ENCODE measurements at regions not wholly inside any gene's neighbourhood (a gene's known extent, or its start where the extent isn't known, plus 50 kb on each side); places are given as distances from the start of the nearest gene placed in this dataset.
"Not testable (repeated sequence)": the region's sequence is repeated elsewhere in the genome, so short reads cannot be mapped to it uniquely, and the experiment has no call there.

GRCh38 chr3:194873474-194873873 lies 187.8 kb downstream of the FAM43A start:
- not testable (repeated sequence) for H3K4me1 ChIP-seq (ENCODE audit: insufficient read depth); DNase-seq (ENCODE audit: extremely low spot score); H3K36me3 ChIP-seq (ENCODE audit: insufficient read depth); H3K4me3 ChIP-seq (ENCODE audit: low read depth, low read length); H3K27ac ChIP-seq (ENCODE audit: low read depth)
- WGBS = 95% methylated on average over 10 of the region's 10 CpGs

GRCh38 chr3:194874206-194874605 lies 188.5 kb downstream of the FAM43A start:
- DNase-seq (ENCODE audit: extremely low spot score) = no peak
- 83% methylated on average over 5 of the region's 5 CpGs for WGBS

GRCh38 chr3:194874783-194875182 lies 189.1 kb downstream of the FAM43A start:
- no peaks in the 10 kb centered on the region for H3K4me1 ChIP-seq (ENCODE audit: insufficient read depth)
- DNase-seq (ENCODE audit: extremely low spot score) = no peak
- no peak overlapping the region for H3K27ac ChIP-seq (ENCODE audit: low read depth)
- no peak overlapping the region for H3K4me3 ChIP-seq (ENCODE audit: low read depth, low read length)
- no peaks in the 10 kb centered on the region for H3K36me3 ChIP-seq (ENCODE audit: insufficient read depth)
- 97% methylated on average over 9 of the region's 9 CpGs for WGBS

More at GRCh38 chr3:194874206-194874605, 188.5 kb downstream of the FAM43A start:
- H3K36me3 ChIP-seq (ENCODE audit: insufficient read depth) = no peaks in the 10 kb centered on the region
- H3K27ac ChIP-seq (ENCODE audit: low read depth) = no peak overlapping the region
- H3K4me1 ChIP-seq (ENCODE audit: insufficient read depth) = no peaks in the 10 kb centered on the region
- H3K4me3 ChIP-seq (ENCODE audit: low read depth, low read length) = no peak overlapping the region

- Histone ChIP-seq H3K27ac (ENCODE audit: low read depth) (no peak overlapping the region), H3K36me3 (ENCODE audit: insufficient read depth) (no peaks in the 10 kb centered on the region), H3K4me3 (ENCODE audit: low read depth, low read length) (no peak overlapping the region), H3K4me1 (ENCODE audit: insufficient read depth) (no peaks in the 10 kb centered on the region)
- WGBS = 94% methylated on average over 20 of the region's 20 CpGs
- no peak for DNase-seq (ENCODE audit: extremely low spot score)
These were observed 190.1 kb downstream of the FAM43A start for GRCh38 chr3:194875581-194876402.

- no peak overlapping the region for H3K27ac ChIP-seq (ENCODE audit: low read depth)
- 74% methylated on average over 12 of the region's 12 CpGs for WGBS
These were observed 190.9 kb downstream of the FAM43A start for GRCh38 chr3:194876403-194877095.

GRCh38 chr3:194877291-194878119 lies 191.8 kb downstream of the FAM43A start:
- H3K27ac ChIP-seq (ENCODE audit: low read depth) = no peak overlapping the region
- no peaks in the 10 kb centered on the region for H3K36me3 ChIP-seq (ENCODE audit: insufficient read depth)
- no peak overlapping the region for H3K4me3 ChIP-seq (ENCODE audit: low read depth, low read length)
- 71% methylated on average over 24 of the region's 24 CpGs for WGBS
- no peaks in the 10 kb centered on the region for H3K4me1 ChIP-seq (ENCODE audit: insufficient read depth)
- no peak for DNase-seq (ENCODE audit: extremely low spot score)

More at GRCh38 chr3:194876403-194877095, 190.9 kb downstream of the FAM43A start:
- Histone ChIP-seq H3K36me3 (ENCODE audit: insufficient read depth) (no peaks in the 10 kb centered on the region), H3K4me3 (ENCODE audit: low read depth, low read length) (no peak overlapping the region), H3K4me1 (ENCODE audit: insufficient read depth) (no peaks in the 10 kb centered on the region)
- no peak for DNase-seq (ENCODE audit: extremely low spot score)

GRCh38 chr3:194879126-194879877 lies 193.6 kb downstream of the FAM43A start:
- Histone ChIP-seq H3K36me3 (ENCODE audit: insufficient read depth) (no peaks in the 10 kb centered on the region), H3K4me3 (ENCODE audit: low read depth, low read length) (no peak overlapping the region), H3K4me1 (ENCODE audit: insufficient read depth) (no peaks in the 10 kb centered on the region), H3K27ac (ENCODE audit: low read depth) (no peak overlapping the region)
- WGBS = 81% methylated on average over 12 of the region's 12 CpGs
- DNase-seq (ENCODE audit: extremely low spot score) = no peak

- no peaks in the 10 kb centered on the region for H3K4me1 ChIP-seq (ENCODE audit: insufficient read depth)
- no peak overlapping the region for H3K27ac ChIP-seq (ENCODE audit: low read depth)
- H3K4me3 ChIP-seq (ENCODE audit: low read depth, low read length) = no peak overlapping the region
- DNase-seq (ENCODE audit: extremely low spot score) = no peak
- WGBS = 34% methylated on average over 12 of the region's 12 CpGs
- no peaks in the 10 kb centered on the region for H3K36me3 ChIP-seq (ENCODE audit: insufficient read depth)
These were observed 194.6 kb downstream of the FAM43A start for GRCh38 chr3:194879991-194880939.

- no peak overlapping the region for H3K27ac ChIP-seq (ENCODE audit: low read depth)
- H3K36me3 ChIP-seq (ENCODE audit: insufficient read depth) = no peaks in the 10 kb centered on the region
- no peak for DNase-seq (ENCODE audit: extremely low spot score)
- H3K4me3 ChIP-seq (ENCODE audit: low read depth, low read length) = no peak overlapping the region
- no peaks in the 10 kb centered on the region for H3K4me1 ChIP-seq (ENCODE audit: insufficient read depth)
- WGBS = 79% methylated on average over 12 of the region's 12 CpGs
These were observed 195.6 kb downstream of the FAM43A start for GRCh38 chr3:194880940-194881925.

GRCh38 chr3:194884649-194885315 lies 199.1 kb downstream of the FAM43A start:
- WGBS = 88% methylated on average over 6 of the region's 6 CpGs
- H3K4me1 ChIP-seq (ENCODE audit: insufficient read depth) = no peaks in the 10 kb centered on the region
- H3K27ac ChIP-seq (ENCODE audit: low read depth) = no peak overlapping the region
- H3K4me3 ChIP-seq (ENCODE audit: low read depth, low read length) = no peak overlapping the region
- DNase-seq (ENCODE audit: extremely low spot score) = no peak
- H3K36me3 ChIP-seq (ENCODE audit: insufficient read depth) = no peaks in the 10 kb centered on the region

GRCh38 chr3:194885766-194886165 lies 200.1 kb downstream of the FAM43A start:
- Histone ChIP-seq H3K36me3 (ENCODE audit: insufficient read depth) (no peaks in the 10 kb centered on the region), H3K27ac (ENCODE audit: low read depth) (no peak overlapping the region), H3K4me3 (ENCODE audit: low read depth, low read length) (no peak overlapping the region), H3K4me1 (ENCODE audit: insufficient read depth) (no peaks in the 10 kb centered on the region)
- WGBS = 94% methylated on average over 2 of the region's 2 CpGs
- DNase-seq (ENCODE audit: extremely low spot score) = no peak

All from urinary bladder (tissue), 3 donors.